IPS-NIHi7 (cell line): ENCODE measurements at regions not wholly inside any gene's neighbourhood (a gene's known extent, or its start where the extent isn't known, plus 50 kb on each side); places are given as distances from the start of the nearest gene placed in this dataset.
A peak's percentile ranks its signal among the peaks of the same experiment; 100 is the strongest.
"Not testable (repeated sequence)": the region's sequence is repeated elsewhere in the genome, so short reads cannot be mapped to it uniquely, and the experiment has no call there.

Experiments
- DNase-seq: peaks from one replicate; pipeline ENCODE4 v3.0.0; 2012; ENCODE audit warnings: mixed read lengths; ENCODE audit errors: extremely low spot score

DNA sequence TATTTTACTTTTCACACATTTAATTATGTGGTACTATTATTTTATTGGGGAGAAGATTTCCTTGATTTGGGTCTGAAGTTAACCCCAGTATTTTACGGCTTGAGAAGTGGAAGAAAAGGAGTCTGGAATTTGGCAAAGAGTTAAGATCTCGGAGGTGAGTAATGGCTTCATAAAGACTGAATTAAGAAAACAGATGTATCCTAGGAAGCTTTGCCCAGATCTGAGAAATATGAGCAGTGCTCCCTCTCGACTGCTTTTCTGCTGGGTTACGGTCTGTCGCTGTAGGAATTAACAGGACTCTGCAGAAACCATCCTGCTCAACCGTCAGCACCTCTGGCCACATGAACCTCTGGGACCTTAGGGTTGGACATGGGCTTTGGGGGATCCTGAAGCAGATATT, 163.6 kb upstream of the NDN start:
- DNase-seq, result no peak

DNA sequence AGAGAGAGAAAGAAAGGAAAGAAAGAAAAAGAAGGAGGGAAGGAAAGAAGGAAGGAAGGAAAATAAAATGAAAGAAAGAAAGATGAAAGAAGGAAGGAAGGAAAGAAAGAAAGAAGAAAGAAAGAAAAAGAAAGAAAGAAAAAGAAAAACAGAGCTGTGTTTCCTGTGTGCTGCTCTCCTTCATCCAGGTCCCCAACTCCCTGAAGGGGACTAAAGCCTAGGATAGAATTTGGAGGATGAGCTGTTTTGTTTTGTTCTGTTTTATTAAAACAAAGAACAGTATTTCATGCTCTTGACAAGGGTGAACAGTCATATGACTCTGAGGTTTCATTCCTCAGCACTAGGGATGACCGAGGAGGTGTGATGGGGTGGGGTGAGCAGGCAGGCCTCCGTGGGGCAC, 164.8 kb upstream of the NDN start:
- DNase-seq, result no peak

DNA sequence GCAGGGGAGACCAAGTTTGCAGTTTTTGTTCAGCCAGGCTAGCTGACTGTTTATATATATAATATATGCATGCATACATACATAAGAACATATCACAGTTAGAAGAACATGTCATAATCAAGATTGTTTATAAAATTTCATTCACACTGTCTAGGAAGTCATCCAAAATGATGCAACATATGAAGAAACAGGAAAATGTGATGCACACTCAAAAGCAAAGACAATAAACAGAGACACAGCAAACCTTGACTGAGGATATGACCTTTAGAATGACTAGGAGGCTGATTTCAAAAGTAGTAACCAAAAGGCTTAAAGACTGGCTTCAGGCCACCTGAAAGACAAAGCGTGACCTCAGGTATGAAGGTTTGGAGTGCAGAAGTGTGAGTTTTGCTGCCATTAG, 166.2 kb upstream of the NDN start:
- no peak for DNase-seq

DNA sequence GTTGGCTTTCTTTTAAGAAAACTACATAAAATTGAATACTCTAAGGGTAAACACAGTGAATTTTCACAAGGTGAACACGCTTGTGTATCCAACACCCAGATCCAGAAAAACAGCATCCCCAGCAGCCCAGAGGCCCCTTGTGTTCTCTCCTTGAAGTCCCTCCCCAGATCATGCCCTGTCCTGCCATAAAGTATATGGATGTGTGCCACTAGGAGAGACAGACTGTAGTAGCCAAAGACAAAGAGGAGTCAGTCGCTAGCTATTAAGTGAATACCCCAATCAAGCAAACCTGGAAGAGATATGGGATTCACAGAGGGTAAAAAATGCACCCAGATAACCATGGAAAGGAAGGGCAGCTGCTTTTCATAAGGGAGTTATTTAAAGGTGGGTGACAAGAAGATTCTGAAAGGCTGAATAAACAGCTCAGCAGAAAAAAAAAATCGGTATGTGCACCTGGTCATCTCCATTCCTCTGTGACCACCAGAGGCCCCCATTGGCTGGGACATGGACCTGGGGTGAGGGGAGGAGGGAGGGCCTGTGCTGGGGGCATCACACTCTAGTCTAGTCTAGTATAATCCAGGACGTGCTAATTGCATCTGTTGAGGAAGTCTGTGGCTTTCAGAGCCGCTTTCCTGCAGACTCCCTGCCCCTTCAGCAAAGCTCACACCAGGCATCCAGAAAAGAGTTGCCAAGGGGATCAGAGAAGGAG, 167.3 kb upstream of the NDN start:
- DNase-seq, result no peak

DNA sequence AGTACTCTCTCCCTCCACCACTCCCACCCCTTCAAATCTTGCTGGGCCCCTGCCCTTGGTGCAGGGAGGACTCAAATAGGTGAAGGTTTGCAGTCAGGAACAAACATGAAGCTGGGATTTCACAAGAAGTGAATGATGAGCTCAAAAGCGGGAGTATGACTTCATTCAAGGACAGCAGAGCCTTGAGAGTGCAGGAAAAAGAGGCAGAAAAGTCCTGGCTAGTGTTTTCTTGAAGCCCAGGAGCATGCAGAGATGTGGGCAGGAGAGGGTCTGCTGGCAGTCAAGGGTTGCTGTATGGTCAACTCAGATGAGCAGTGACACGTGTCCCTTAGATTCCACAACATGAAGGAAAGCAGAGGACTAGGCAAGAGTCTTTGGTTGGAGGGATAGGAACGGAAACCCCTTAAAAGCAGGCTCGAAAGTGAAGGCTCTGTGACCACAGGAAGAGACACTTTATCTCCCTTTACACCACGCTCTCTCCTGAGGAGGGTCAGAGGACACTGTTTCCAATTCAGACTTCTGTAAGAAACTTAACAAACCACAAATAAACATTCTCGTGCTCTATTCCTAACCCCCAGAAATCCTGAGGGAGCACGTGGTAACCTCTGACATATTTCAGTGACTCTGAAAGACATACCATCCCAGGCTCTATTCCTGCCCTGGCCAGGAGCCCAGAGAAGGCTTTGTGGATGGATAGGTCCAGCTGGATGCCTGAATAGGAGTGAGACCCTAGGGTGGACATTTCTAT, 168.0 kb upstream of the NDN start:
- no peak for DNase-seq

DNA sequence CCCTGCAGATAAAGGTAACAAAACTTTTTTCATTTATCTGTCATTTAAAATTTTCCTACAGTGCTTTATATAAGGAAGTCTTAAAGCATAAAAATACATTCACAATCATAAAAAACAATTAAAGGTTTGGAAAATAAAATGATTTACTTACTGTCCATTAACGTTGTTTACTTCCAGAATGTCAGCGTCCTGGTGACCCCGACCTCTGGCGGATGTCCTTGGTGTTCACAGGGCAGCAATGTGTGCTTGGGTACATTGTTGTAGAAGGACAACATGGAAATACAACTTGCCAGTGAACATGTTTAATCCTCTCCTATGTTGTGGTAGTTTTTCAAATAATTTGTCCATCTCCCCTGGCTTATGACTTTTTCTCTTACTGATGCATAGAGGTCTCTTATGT, 168.8 kb upstream of the NDN start:
- no peak for DNase-seq

DNA sequence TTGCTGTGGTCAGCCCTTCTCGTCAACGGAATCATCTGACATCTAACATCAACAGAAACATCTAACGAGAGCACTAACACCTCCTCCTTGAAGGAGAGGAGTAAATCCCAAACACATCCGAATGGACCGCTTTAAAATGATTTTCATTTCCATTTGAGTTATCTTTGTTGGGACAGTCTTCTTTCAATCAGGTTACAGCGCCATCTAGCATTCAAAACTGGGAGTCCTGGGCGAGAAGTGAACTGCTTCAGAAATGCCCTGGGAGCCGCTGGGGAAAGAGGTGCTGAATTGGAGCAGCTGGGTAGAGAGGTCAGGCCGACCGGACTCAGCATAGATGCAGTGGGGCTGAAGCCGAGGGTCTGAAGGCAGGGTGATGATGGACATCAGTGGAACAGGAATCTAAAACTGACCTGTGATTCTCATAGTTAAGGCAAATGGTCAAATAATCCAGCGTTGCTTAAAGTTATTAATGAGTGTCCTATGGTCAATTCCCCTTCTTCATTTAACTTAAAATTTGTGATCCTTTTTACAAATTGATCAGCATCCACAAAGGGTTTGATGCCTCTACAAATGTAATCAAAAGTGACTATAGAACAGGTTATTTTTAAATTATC, 170.0 kb upstream of the NDN start:
- peak; percentile 25 for DNase-seq

DNA sequence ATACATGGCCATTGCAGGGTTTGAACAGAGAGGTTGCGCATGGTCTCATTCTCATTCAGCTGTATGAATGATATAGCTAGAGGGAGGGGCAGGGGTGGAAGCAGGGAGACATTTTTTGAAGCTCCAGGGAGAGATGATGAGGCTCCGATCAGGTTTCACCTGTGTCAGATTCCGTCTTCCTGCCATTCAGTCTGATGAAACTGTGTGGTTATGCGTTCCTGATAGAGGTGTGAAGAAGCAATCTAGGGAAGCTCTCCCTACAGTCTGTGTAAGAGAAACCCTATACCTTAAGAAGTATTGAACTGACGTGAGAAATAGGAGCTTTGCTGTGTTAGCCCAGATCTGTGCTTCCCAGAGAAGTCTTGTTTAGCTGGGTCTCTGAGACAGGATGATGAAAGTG, 171.9 kb upstream of the NDN start:
- DNase-seq, result no peak

DNA sequence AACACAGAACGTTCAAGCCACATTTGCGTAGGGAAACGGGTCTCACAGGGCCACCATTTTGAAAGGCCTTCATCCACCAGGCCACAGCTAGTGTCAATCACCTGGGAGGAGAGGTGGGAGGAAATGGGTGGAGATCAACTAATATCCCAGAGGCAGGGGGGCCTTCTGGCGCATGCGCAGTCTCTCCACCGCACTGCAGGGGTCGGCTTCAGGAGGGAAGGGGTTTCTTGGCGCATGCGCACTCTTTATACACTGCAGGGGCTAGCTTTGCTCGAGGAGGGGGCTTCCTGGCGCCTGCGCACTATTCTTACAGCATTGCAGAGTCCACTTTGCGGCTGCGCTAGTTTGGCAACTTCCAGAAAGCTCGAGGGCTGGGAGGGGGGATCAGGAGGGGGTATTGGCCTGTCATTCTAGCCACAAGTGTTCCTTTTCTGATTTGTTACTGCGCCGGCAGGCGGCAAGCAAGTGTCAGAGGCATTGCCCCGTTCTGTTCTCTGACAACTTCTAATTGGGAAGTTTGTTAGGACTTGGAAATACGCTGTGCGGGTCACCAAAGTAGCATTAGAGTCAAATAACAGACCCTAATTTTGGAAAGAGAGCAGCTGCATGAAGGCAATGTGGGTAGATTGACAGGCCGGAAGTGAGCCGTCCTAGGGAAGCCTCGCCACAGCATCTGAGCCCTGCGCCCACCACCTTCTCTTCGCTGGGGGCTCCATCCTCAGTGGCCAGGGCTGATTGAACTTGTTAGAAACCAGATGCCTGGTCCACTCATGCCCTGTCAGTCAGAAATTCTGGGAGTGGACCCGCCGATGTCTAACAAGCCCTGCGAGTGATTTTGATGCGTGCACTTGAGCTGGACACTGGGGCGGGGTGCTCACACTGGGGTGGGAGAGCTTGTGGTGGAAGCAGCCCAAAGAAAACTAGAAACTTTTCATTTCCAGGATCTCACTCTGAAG, 173.5 kb upstream of the NDN start:
- DNase-seq, result peak; percentile 71

DNA sequence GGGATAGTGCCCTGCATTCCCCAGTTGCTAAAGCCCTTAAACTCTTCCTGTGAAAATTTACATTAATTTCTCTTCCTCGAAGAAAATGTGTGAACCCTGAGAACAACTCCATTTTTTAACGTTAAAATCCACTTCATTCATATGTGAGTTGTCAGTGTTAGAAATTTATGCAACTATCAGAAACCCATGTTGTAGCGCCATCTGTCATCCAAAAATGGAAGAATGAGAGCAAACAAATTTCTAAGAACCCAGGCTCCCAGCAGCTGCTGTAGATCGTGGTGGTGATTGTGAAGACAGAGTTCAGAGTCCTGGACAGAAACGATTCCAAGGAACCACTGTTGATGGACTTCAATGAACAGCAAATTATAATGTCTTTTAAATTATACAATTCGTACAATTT, 179.7 kb upstream of the NDN start:
- DNase-seq, result no peak

DNA sequence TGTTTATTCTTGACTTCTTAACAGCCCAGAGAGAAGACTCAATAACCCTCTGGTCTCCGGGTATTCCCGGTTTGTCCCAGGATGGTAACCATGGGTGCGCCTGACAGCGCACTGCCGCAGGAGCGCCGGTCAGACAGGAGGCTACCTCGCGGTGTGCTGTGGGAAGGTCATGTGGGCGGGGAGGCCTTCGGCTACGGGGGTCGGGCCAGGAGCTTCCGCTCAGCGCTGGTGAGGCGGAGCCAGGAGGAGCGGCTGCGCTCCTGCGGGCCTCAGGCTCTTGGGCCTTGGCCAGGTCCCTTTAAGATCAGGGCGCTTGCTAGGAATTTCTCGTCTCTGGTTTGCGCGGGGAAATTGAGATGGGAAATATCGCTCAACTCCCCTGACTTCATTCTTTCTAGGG, 182.3 kb upstream of the NDN start:
- DNase-seq, result peak; percentile 75

DNA sequence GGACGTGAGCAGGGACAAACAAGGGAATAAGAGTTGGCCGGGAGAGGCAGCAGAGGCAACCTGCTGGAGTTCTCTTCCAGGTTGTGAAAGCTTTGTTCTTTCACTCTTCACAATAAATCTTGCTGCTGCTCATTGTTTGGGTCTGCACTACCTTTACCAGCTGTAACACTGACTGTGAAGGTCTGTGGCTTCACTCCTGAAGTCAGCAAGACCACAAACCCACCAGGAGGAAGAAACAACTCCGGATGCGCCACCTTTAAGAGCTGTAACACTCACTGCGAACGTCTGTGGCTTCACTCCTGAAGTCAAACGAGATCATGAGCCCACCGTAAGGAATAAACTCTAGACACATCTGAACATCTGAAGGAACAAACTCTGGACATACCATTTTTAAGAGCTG, 186.5 kb upstream of the NDN start:
- not testable (repeated sequence) for DNase-seq

DNA sequence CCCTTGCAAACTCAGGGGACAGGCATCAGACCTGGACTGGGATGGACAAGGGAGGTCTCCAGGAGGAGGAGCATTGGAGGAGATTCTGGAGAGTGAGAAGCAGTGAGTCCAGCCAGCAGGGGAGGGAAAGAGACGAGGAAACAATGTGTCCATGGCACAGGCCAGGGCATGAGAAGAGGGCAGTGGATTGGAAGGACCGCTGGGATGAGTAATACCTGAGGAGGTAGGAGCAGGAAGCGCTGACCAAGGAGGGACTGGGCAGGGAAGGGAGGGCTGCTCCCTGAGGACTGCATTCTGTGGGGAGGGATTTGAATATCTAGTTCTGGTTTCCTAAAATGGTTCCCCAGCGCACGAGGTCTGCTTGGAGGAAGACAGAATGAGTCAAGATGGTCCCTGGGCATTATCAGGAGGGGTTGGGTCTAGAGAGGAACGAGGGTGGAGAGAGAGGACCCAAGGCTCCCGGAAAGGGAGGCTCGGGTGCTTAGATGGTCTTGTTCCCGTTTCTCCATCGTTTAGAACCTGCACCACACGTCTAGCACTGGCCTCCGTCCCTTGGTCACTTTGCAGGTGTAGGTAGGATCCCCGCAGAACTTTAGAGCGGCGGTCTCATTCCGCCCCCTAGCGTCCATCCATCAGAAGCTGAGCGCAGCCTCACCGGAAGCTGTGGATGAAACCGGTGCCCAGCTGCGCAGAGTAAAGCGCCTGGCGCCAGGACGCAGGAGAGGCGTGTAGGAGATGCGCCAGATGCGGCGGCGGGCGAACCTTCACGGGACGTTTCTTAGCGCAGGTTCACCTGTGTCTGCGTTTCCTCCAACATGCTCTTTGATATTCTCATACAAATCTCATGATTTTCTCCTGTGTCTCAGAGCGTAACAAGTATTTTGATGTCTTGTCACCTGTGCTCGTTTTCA, 190.7 kb upstream of the NDN start:
- DNase-seq, result peak; percentile 69

DNA sequence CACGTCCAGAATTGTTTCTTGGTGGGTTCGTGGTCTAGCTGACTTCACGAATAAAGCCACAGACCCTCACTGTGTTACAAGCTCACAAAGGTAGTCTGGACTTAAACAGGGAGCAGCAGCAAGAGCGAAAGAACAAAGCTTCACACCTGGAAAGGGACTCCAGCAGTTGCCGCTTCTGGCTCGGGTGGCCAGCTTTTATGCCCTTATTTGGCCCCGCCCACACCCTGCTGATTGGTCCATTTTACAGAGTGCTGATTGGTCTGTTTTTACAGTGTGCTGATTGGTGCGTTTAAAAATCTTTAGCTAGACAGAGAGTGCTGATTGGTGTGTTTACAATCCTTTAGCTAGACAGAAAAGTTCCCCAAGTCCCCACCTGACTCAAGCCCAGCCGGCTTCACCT, 194.2 kb upstream of the NDN start:
- no peak for DNase-seq

DNA sequence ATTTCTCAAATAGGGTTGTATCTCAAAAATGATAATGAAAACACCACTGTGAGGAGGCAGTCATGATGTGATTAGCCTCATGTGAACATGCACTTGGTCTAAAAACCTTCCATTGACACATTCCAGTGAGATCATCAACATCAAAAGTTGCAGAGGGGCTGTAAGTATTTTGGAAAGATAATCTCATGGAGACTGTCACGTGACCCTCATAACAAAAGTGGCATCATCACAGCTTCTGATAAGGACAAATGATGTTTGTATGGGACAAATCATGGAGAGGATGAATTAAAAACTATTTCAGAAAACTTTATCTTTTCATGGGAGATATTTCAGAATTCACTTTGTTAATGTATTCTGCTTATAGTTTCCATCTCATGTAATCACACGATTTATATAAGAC, 203.1 kb upstream of the NDN start:
- no peak for DNase-seq

DNA sequence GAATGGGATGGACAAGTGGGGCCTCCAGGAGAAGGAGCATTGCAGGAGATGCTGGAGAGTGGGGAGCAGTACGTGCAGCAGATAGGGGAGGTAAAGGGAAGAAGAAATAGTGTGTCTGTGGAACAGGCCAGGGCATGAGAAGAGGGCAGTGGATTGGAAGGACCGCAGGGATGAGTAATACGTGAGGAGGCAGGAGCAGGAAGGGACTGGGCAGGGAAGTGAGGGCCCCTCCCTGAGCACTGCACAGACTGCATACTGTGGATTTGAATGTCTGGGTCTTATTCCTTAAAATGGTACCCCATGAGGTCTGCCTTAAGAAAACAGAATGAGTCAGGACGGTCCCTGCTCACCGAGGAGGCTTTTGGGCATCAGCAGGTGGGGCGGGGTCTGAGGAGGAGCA, 210.0 kb upstream of the NDN start:
- DNase-seq, result no peak

DNA sequence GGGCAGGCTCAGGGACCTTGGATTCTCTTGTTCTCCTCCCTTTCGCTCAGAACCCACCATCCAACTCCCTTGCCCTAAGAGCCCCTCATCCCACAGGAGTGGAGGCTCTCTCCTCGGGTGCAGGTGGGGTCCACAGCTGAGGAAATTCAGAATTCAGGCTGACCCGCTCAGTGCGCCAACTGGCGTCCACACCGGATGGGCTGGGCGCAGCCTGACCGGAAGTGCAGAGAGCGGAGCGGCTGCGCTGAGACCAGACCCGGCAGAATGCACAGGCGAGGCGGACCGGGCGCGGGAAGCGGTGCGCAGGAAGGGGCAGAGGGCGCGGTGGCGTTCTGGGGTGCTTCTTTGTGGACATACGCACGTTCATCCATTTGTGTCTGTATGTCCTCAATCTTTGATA, 210.4 kb upstream of the NDN start:
- no peak for DNase-seq

DNA sequence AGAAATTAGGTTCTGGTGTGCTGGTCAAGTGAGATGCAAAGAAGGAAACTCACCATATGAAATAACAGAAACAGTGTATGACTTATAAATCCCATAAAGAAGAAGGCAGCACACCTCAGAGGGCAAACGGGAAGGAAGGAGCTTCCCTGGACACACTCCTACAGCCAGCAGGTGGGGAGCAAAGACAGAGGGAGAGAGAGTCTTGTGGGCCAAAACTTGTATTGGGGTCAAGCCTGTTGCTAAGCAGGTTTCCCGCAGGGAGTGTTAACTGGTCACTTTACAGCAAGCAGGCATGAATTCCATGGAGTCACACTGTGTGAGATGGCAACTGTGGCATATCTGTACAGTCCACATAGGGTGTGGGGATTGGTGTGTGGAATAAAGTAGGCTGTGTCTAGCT, 222.9 kb upstream of the NDN start:
- DNase-seq, result peak; percentile 12

DNA sequence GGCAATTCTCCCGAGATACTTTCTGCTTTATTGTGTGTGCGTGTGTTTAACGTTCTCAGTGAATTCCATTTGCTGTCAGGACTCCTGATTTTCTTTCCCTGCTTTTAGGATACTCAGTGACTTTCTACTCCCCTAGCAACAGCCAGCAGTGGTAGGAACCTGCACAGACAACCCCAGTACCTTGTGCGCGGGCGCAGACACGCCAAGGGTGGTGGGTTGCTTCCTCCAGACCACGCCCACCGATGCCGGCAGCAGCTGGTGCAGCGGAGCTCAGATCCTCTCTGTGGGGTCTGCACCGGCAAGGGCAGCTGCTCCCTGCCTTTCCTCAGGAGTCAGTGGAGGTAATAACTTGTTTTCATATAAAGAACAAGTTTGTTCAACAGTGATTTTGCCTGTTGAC, 225.1 kb upstream of the NDN start:
- DNase-seq, result peak; percentile 70

DNA sequence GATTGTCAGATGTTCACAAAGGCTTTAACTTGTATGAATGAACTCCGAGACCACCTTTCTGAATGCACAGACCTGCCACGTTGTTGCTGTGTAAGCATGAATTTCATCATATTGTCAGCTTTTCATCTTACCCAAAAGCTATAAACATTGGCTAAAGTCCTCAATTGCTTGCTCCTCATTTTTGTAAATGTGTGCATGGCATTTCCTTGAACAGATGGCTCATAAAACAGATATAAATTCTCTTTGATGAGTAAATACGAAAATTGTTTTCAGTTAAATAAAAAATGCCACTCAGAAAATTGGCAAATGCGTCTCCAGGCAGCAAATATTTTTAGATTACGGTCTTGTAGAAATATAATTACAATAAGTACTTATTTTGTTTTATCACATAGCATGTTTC, 226.0 kb upstream of the NDN start:
- DNase-seq, result no peak

DNA sequence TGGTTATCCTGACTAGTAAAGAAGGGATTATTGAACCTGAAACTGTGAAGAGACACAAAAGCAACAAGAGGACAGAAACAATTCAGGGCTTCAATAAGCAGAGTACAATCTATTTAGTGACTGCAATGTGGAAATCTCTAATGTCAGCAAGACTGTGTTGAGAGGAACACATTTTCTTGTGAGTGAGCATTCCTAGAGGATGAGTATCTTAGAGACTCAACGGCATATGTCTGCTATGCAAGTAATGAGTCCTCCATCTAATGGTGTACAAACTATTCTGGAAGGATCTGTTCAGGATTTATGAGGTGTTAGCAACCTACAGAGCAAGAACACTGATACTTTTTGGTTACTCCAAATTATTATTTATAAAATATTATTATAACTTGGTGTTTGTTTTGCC, 226.5 kb upstream of the NDN start:
- no peak for DNase-seq
